ENCODE measurements at regions not wholly inside any gene's neighbourhood (a gene's known extent, or its start where the extent isn't known, plus 50 kb on each side); places are given as distances from the start of the nearest gene placed in this dataset.
"Not testable (repeated sequence)": the region's sequence is repeated elsewhere in the genome, so short reads cannot be mapped to it uniquely, and the experiment has no call there.

- Histone ChIP-seq H3K4me3 (ENCODE audit: low read depth, low read length) (no peak overlapping the region), H3K9ac (ENCODE audit: low read depth, low read length) (no peak overlapping the region), H3K27ac (ENCODE audit: low read depth, low read length) (no peak overlapping the region), H3K4me1 (ENCODE audit: control insufficient read depth, insufficient read depth, low read length) (peaks cover 14% of the 10 kb centered on the region), H3K27me3 (ENCODE audit: control insufficient read depth, insufficient read depth, low read length) (no peaks in the 10 kb centered on the region), H3K9me3 (ENCODE audit: control insufficient read depth, insufficient read depth, low read length) (no peaks in the 10 kb centered on the region), H3K36me3 (ENCODE audit: control insufficient read depth, insufficient read depth, low read length) (no peaks in the 10 kb centered on the region)
These were observed 329.0 kb downstream of the PAX3 start for GRCh38 chr2:221969830-221970144.

GRCh38 chr2:221969087-221969829, 329.5 kb downstream of the PAX3 start:
- Histone ChIP-seq H3K9ac (ENCODE audit: low read depth, low read length) (no peak overlapping the region), H3K4me1 (ENCODE audit: control insufficient read depth, insufficient read depth, low read length) (peaks cover 14% of the 10 kb centered on the region), H3K27me3 (ENCODE audit: control insufficient read depth, insufficient read depth, low read length) (no peaks in the 10 kb centered on the region), H3K9me3 (ENCODE audit: control insufficient read depth, insufficient read depth, low read length) (no peaks in the 10 kb centered on the region), H3K36me3 (ENCODE audit: control insufficient read depth, insufficient read depth, low read length) (no peaks in the 10 kb centered on the region), H3K4me3 (ENCODE audit: low read depth, low read length) (no peak overlapping the region), H3K27ac (ENCODE audit: low read depth, low read length) (no peak overlapping the region)

- H3K9ac ChIP-seq (ENCODE audit: low read depth, low read length) = no peak overlapping the region
- H3K36me3 ChIP-seq (ENCODE audit: control insufficient read depth, insufficient read depth, low read length) = no peaks in the 10 kb centered on the region
- no peak overlapping the region for H3K27ac ChIP-seq (ENCODE audit: low read depth, low read length)
- H3K9me3 ChIP-seq (ENCODE audit: control insufficient read depth, insufficient read depth, low read length) = no peaks in the 10 kb centered on the region
- no peak overlapping the region for H3K4me3 ChIP-seq (ENCODE audit: low read depth, low read length)
- no peaks in the 10 kb centered on the region for H3K27me3 ChIP-seq (ENCODE audit: control insufficient read depth, insufficient read depth, low read length)
- peaks cover 11% of the 10 kb centered on the region for H3K4me1 ChIP-seq (ENCODE audit: control insufficient read depth, insufficient read depth, low read length)
These were observed 336.6 kb downstream of the PAX3 start for GRCh38 chr2:221962186-221962585.

- Histone ChIP-seq H3K4me1 (ENCODE audit: control insufficient read depth, insufficient read depth, low read length) (peaks cover 10% of the 10 kb centered on the region), H3K9ac (ENCODE audit: low read depth, low read length) (no peak overlapping the region), H3K9me3 (ENCODE audit: control insufficient read depth, insufficient read depth, low read length) (no peaks in the 10 kb centered on the region), H3K36me3 (ENCODE audit: control insufficient read depth, insufficient read depth, low read length) (no peaks in the 10 kb centered on the region), H3K27ac (ENCODE audit: low read depth, low read length) (no peak overlapping the region), H3K27me3 (ENCODE audit: control insufficient read depth, insufficient read depth, low read length) (no peaks in the 10 kb centered on the region), H3K4me3 (ENCODE audit: low read depth, low read length) (no peak overlapping the region)
These were observed 337.2 kb downstream of the PAX3 start for GRCh38 chr2:221961561-221961960.

GRCh38 chr2:221958224-221958623, 340.6 kb downstream of the PAX3 start:
- Histone ChIP-seq H3K4me1 (ENCODE audit: control insufficient read depth, insufficient read depth, low read length) (no peaks in the 10 kb centered on the region), H3K9me3 (ENCODE audit: control insufficient read depth, insufficient read depth, low read length) (no peaks in the 10 kb centered on the region), H3K27ac (ENCODE audit: low read depth, low read length) (no peak overlapping the region), H3K9ac (ENCODE audit: low read depth, low read length) (no peak overlapping the region), H3K36me3 (ENCODE audit: control insufficient read depth, insufficient read depth, low read length) (no peaks in the 10 kb centered on the region), H3K27me3 (ENCODE audit: control insufficient read depth, insufficient read depth, low read length) (no peaks in the 10 kb centered on the region), H3K4me3 (ENCODE audit: low read depth, low read length) (no peak overlapping the region)

GRCh38 chr2:221948076-221948475, 350.7 kb downstream of the PAX3 start:
- no peak overlapping the region for H3K9ac ChIP-seq (ENCODE audit: low read depth, low read length)
- H3K27me3 ChIP-seq (ENCODE audit: control insufficient read depth, insufficient read depth, low read length) = no peaks in the 10 kb centered on the region
- H3K36me3 ChIP-seq (ENCODE audit: control insufficient read depth, insufficient read depth, low read length) = no peaks in the 10 kb centered on the region
- no peaks in the 10 kb centered on the region for H3K4me1 ChIP-seq (ENCODE audit: control insufficient read depth, insufficient read depth, low read length)
- H3K9me3 ChIP-seq (ENCODE audit: control insufficient read depth, insufficient read depth, low read length) = no peaks in the 10 kb centered on the region
- H3K4me3 ChIP-seq (ENCODE audit: low read depth, low read length) = no peak overlapping the region
- no peak overlapping the region for H3K27ac ChIP-seq (ENCODE audit: low read depth, low read length)

GRCh38 chr2:221944452-221944851, 354.3 kb downstream of the PAX3 start:
- not testable (repeated sequence) for H3K9ac ChIP-seq (ENCODE audit: low read depth, low read length); H3K9me3 ChIP-seq (ENCODE audit: control insufficient read depth, insufficient read depth, low read length); H3K36me3 ChIP-seq (ENCODE audit: control insufficient read depth, insufficient read depth, low read length); H3K27ac ChIP-seq (ENCODE audit: low read depth, low read length); H3K4me1 ChIP-seq (ENCODE audit: control insufficient read depth, insufficient read depth, low read length); H3K4me3 ChIP-seq (ENCODE audit: low read depth, low read length); H3K27me3 ChIP-seq (ENCODE audit: control insufficient read depth, insufficient read depth, low read length)

- Histone ChIP-seq H3K27me3 (ENCODE audit: control insufficient read depth, insufficient read depth, low read length) (no peaks in the 10 kb centered on the region), H3K9me3 (ENCODE audit: control insufficient read depth, insufficient read depth, low read length) (no peaks in the 10 kb centered on the region), H3K4me1 (ENCODE audit: control insufficient read depth, insufficient read depth, low read length) (no peaks in the 10 kb centered on the region), H3K4me3 (ENCODE audit: low read depth, low read length) (no peak overlapping the region), H3K27ac (ENCODE audit: low read depth, low read length) (no peak overlapping the region), H3K9ac (ENCODE audit: low read depth, low read length) (no peak overlapping the region), H3K36me3 (ENCODE audit: control insufficient read depth, insufficient read depth, low read length) (no peaks in the 10 kb centered on the region)
These were observed 355.6 kb downstream of the PAX3 start for GRCh38 chr2:221943076-221943810.

- Histone ChIP-seq H3K9me3 (ENCODE audit: control insufficient read depth, insufficient read depth, low read length) (no peaks in the 10 kb centered on the region), H3K4me3 (ENCODE audit: low read depth, low read length) (no peak overlapping the region), H3K27me3 (ENCODE audit: control insufficient read depth, insufficient read depth, low read length) (no peaks in the 10 kb centered on the region), H3K27ac (ENCODE audit: low read depth, low read length) (no peak overlapping the region), H3K36me3 (ENCODE audit: control insufficient read depth, insufficient read depth, low read length) (no peaks in the 10 kb centered on the region), H3K9ac (ENCODE audit: low read depth, low read length) (no peak overlapping the region), H3K4me1 (ENCODE audit: control insufficient read depth, insufficient read depth, low read length) (0 out of 2 replicates have a peak, but pooled peaks cover 4% of the 10 kb centered on the region)
These were observed 359.3 kb upstream of the EPHA4 start for GRCh38 chr2:221931251-221931991.

GRCh38 chr2:221929259-221929658, 357.2 kb upstream of the EPHA4 start:
- no peak overlapping the region for H3K4me3 ChIP-seq (ENCODE audit: low read depth, low read length)
- H3K27ac ChIP-seq (ENCODE audit: low read depth, low read length) = no peak overlapping the region
- 0 out of 2 replicates have a peak, but pooled peaks cover 4% of the 10 kb centered on the region for H3K4me1 ChIP-seq (ENCODE audit: control insufficient read depth, insufficient read depth, low read length)
- no peaks in the 10 kb centered on the region for H3K9me3 ChIP-seq (ENCODE audit: control insufficient read depth, insufficient read depth, low read length)
- no peak overlapping the region for H3K9ac ChIP-seq (ENCODE audit: low read depth, low read length)
- H3K36me3 ChIP-seq (ENCODE audit: control insufficient read depth, insufficient read depth, low read length) = no peaks in the 10 kb centered on the region
- H3K27me3 ChIP-seq (ENCODE audit: control insufficient read depth, insufficient read depth, low read length) = no peaks in the 10 kb centered on the region

GRCh38 chr2:221926327-221926726, 354.2 kb upstream of the EPHA4 start:
- Histone ChIP-seq H3K27me3 (ENCODE audit: control insufficient read depth, insufficient read depth, low read length) (no peaks in the 10 kb centered on the region), H3K36me3 (ENCODE audit: control insufficient read depth, insufficient read depth, low read length) (no peaks in the 10 kb centered on the region), H3K9me3 (ENCODE audit: control insufficient read depth, insufficient read depth, low read length) (no peaks in the 10 kb centered on the region), H3K27ac (ENCODE audit: low read depth, low read length) (no peak overlapping the region), H3K9ac (ENCODE audit: low read depth, low read length) (no peak overlapping the region), H3K4me1 (ENCODE audit: control insufficient read depth, insufficient read depth, low read length) (0 out of 2 replicates have a peak, but pooled peaks cover 4% of the 10 kb centered on the region), H3K4me3 (ENCODE audit: low read depth, low read length) (no peak overlapping the region)

Data from HUES48 (cell line).